ENCODE measurements at regions not wholly inside any gene's neighbourhood (a gene's known extent, or its start where the extent isn't known, plus 50 kb on each side); places are given as distances from the start of the nearest gene placed in this dataset.
A peak's percentile ranks its signal among the peaks of the same experiment; 100 is the strongest.
"Not testable (repeated sequence)": the region's sequence is repeated elsewhere in the genome, so short reads cannot be mapped to it uniquely, and the experiment has no call there.

DNA sequence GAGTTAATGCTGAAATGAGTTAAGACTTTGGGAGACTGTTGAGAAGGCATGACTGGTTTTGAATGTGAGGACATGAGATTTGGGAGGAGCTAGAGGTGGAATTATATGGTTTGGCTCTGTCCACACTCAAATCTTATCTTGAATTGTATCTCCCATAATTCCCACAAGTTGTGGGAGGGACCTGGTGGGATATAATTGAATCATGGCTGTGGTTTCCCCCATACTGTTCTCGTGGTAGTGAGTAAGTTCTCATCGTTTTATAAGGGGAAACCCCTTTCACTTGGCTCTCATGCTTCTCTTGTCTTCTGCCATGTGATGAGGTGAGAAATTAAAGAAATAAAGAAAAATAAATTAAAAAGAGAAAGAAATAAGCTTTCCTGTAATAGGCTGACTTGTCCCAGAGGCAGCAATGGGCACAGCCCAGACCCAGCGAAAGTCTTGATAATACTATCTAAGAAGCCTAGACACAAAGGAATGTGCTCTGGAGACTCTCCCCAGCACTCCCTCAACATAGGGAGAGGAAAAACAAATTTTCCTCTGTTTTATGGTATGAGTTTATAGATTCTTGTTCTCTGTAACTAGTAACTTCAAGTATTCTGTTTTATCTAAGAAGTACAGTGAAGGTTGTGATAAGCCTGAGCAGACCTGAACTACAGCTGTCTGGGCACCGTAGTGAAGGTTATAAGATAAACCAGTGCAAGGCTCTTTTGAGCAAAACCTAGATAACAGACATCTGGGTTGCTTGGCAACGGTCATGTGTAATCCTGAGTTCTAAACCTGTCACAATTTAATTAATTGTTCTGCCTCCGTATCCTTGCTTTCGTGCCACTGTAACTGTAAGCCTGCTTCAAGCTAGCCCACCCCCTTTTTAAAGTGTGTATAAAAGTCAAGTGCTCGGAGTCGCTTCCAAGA is 88.9 kb upstream of the ECI2 start:
- no peak for DNase-seq

DNA sequence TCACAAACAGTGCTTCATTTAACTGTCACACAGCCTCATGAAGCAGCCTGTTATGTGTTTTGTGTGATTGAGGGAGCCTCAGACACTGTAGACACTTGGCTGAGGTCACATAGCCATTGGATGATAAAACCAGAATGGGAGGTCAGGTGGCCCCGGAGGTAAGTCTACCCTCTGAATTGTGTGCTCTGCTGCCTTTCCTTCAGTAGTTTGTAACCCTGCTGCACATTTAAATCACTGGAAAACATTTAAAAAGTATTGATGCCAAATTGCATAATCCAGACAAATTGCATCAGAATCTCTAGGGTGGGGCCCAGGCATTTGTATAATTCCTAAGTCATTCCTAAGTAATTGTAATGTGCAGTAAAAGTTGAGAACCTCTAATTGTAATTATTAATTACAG is 85.2 kb upstream of the ECI2 start:
- no peak for DNase-seq

DNA sequence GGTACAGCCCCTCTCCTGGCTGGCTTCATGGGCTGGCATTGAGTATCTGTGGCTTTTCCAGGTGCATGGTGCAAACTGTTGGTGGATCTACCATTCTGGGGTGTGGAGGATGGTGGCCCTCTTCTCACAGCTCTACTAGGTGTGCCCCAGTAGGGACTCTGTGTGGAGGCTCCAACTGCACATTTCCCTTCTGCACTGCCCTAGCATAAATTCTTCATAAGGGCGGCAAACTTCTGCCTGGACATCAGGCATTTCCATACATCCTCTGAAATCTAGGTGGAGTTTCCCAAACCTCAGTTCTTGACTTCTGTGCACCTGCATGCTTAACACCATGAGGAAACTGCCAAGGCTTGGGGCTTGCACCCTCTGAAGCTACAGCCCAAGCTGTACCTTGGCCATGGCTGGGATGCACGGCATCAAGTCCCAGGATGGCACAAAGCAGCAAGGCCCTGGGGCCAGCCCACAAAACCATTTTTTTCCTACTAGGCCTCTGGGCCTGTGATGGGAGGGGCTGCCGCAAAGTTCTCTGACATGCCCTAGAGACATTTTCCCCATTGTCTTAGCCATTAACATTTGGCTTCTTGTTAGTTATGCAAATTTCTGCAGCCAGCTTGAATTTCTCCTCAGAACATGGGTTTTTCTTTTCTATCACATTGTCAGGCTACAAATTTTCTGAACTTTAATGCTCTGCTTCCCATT is 83.4 kb upstream of the ECI2 start:
- DNase-seq: not testable (repeated sequence)

DNA sequence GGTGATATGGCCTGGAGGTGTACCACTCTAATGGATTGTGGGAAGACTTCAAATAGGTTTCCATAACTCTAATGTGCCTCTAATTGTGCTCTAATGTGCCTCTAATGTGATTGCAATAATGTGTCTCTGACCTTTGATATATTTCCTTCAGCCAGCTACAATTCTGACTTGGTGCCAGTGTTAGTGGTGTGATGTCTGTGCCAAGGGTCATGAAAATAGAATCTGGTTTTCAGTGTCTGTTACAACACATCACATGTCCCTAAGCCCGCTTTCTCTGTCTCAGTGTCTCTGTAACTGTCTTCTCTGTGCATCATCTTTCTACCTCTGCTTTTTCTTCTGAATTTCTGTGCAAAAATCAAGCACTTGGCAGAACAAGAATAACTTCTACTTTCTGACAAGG is 77.2 kb upstream of the ECI2 start:
- no peak for DNase-seq

DNA sequence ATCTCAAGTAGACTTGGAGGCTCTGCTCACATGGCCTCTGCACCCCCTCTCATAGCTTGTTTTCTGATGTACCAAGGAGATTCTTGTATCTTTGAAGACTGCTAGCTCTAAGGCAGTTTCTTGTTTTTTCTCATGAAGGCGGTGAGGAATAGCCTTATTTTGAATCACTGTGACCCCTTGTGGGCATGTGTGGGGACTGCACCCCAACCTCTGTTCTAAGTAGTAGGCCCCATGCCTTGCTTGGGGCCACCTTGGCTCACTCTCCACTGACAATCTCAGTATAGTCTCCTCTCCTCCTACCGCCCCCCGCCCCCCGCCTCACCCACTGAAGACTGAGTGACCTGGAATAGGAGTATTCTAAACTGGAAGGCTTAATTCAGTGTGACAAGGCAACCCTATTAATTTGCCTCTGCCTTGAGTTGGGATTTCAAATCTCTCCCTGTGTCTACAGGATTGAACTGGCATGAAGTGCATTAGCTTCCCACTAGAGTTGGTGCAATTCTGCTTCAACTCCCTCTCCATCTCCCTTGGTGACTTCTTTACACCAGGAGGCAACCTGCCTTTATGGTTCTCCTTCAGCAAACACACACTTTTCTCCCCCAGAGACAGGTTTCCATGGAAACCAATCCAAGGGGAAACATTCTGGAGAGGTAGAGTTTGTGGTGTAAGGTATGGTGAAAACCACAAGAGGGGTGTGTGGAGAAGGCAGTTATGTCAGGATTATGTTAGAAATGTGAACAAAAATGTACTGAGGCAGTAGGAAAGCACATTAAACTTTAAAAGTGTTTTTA is 75.4 kb upstream of the ECI2 start:
- DNase-seq: peak; percentile 70

DNA sequence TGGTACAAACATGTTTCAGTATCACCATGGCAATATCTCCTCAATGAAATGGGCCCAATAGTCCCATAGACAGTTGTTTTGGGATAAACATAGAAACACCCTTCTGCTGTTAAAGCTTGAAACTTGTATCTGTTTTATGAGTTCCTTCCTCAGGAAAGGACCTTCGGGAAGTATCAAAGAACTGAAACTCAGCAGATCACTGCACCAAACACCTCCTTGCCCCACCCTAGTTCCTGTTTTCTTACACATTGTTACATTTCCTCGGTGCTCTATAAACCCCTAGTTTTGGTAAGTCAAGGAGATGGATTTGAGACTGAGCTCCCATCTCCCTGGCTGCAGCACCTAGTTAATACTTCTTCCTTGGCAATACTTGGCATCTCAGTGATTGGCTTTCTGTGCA is 73.8 kb upstream of the ECI2 start:
- no peak for DNase-seq

DNA sequence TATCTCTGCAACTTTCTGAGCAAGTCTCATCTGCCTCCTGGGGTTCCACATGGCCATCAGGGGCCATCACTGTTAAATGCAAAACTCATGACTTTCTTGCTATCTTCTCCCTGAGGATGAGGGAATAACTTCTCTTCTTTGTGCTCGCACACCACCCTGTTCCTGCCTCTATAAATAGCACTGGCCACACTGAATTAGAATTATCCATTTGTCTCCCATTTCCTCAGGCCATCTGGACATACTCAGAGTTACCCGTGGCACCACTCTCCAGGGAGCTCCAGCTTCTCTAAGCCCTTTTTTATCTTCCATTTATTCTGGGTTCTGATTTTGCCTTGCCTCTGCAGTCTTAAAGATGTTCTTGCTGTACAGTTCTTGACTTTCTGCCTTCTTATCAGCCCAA is 72.8 kb upstream of the ECI2 start:
- no peak for DNase-seq

DNA sequence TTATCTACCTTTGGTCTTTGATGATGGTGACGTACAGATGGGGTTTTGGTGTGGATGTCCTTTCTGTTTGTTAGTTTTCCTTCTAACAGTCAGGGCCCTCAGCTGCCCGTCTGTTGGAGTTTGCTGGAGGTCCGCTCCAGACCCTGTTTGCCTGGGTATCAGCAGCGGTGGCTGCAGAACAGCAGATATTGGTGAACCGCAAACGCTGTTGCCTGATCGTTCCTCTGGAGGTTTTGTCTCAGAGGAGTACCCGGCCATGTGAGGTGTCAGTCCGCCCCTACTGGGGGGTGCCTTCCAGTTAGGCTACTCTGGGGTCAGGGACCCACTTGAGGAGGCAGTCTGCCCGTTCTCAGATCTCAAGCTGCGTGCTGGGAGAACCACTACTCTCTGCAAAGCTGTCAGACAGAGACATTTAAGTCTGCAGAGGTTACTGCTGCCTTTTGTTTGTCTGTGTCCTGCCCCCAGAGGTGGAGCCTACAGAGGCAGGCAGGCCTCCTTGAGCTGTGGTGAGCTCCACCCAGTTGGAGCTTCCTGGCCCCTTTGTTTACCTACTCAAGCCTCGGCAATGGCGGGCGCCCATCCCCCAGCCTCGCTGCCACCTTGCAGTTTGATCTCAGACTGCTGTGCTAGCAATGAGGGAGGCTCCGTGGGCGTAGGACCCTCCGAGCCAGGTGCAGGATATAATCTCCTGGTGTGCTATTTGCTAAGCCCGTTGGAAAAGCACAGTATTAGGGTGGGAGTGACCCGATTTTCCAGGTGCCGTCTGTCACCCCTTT is 68.5 kb upstream of the ECI2 start:
- DNase-seq: not testable (repeated sequence)

DNA sequence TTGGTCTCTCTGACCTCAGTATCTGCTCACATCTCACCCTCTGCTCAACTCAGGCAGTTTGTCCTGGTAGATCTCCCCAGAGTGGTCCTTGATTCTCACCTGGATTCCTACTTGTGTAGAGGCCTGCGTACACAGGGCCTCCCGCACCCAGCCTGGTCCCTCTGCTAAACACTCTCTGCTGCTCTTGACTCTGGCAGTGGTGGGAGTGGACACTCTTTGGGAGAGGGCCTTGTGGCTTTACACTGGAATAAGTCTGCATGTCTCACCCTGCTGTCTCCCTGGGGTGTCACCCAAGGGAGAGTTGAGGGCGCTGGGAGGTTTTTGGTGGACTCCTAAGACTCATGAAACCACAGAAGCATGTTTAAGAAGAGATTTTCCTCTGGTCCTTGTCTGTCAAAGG is 57.3 kb upstream of the ECI2 start:
- DNase-seq: no peak

DNA sequence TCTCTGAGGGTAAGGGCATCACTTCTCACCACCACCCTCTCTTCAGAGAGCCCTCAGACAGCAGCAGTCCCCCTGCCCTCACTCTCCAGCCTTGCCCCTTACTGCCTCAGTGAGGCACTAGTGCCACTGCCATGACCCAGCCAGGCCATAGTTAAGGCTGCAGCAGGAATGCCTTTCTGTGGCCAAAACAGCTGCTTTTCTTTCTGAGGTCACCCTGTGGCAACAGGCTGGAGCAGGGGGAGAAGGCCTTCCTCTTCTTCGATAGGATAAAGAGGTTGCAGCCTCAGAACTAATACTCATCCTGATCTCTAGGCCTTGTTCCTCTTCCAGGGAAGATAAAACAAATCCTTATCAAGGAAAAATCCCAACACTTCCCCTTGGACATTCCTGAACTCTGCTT is 56.8 kb upstream of the ECI2 start:
- DNase-seq: no peak

DNA sequence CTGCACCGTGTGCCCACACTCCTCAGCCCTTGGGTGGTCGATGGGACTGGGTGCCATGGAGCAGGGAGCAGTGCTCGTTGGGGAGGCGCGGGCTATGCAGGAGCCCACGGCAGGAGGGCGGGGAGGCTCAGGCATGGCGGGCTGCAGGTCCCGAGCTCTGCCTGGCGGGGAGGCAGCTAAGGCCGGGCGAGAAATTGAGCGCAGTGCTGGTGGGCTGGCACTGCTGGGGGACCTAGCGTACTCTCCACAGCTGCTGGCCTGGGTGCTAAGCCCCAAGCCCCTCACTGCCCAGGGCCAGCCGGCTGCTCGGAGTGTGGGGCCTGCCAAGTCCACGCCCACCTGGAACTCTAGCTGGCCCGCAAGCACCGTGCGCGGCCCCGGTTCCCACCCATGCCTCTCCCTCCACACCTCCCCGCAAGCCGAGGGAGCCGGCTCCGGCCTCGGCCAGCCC is 55.9 kb upstream of the ECI2 start:
- no peak for DNase-seq

DNA sequence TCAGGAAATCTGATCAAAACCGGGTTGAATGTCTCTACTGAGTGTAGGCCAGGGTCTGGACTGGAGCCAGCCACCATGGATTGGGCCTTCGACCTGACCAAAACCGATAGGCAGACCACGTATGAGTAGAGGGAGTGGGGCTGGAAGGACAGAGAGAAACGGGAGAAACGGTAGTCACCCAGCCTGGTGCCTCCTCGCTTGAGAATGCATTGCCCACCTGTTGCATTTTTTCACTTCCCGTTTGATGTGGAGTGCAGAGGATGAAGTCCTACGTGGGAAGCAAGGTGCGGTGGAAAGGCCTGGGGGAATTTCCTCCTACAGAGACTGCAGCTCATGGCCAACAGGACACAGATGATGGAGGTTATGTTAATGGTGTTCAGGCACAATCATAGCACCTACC is 53.9 kb upstream of the ECI2 start:
- no peak for DNase-seq

DNA sequence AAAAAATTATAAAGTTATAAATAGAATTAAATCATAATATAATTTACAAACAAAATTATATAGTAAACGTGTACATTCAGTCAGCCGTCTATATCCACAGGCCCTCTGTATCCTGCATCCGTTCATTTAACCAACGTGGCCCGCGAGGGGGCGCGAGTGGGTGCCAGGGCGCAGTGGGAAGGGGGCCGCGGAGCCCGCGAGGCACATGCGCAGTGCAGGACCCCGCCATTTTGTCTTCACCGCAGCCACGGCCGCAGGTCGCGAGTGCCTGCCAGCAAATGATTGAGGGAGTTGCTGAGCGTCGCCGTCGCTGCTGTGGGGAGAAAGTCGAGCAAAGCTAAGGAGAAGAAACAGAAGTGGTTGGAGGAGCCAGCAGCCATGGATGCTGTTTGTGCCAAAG is 53.4 kb upstream of the ECI2 start:
- DNase-seq: no peak

DNA sequence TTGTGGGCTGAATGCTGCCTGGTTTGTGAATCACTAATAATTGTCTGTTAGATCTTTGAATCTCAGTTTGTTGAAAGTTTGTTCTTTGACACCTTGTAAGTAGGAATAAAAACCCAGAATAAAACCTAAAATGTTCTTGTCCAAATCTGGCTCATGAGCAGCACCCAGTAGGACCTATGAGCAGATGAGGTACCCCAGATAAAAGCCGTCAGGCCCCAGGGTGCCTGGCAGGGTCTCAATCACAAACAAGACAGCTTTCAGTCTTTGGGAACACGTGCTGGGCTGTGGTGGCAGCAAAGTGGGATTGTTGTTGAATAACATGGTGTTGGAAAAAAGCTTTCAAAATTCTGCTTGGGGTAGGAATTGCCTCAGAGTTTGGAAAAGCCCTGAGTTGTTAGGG is 52.1 kb upstream of the ECI2 start:
- DNase-seq: no peak

DNA sequence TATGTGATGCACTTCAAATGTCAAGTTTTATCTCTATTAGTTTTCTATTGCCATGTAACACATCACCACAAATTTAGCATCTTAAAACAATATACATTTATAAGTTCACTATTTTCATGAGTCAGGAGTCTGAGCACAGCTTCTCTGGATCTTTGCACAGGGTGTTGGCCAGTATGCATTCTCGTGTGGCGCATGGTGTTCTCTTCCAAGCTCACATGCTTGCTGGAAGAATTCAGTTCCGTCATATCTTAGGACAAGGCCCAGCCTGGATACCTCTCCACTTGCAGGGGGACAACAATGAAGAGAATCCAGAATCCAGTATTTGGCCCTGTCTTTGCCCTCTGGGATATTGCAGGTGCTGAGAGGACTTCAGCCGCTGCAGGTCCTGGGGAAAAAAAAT is 51.0 kb upstream of the ECI2 start:
- no peak for DNase-seq

DNA sequence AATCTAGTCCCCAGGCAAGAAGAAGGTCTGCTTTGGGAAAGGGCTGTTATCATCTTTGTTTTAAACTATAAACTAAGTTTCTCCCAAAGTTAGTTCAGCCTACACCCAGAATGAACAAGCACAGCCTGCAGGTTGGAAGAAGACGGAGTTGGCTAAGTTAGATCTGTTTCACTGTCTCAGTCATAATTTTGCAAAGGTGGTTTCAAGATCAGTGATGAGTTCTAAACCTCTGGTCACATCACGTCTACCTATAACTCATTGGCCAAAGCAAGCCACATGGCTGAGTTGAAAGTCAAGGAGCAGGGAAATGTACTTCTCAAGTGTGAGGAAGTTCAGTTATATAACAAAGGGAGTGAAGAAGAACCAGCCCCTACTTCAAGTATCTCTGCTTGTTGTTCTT is 50.5 kb upstream of the ECI2 start:
- no peak for DNase-seq

DNA sequence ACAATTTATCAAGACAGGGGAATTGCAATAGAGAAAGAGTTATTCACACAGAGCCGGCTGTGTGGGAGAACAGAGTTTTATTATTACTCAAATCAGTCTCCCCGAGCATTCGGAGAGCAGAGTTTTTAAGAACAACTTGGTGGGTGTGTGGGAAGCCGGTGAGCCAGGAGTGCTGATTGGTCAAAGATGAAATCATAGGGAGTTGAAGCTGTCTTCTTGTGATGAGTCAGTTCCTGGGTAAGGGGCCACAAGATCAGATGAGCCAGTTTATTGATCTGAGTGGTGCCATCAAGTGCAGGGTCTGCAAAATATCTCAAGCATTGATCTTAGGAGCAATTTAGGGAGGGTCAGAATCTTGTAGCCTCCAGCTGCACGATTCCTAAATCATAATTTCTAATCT is 50.0 kb upstream of the ECI2 start:
- peak; percentile 65 for DNase-seq
